GM11168 (cell line): ENCODE measurements at regions not wholly inside any gene's neighbourhood (a gene's known extent, or its start where the extent isn't known, plus 50 kb on each side); places are given as distances from the start of the nearest gene placed in this dataset.
"Not testable (repeated sequence)": the region's sequence is repeated elsewhere in the genome, so short reads cannot be mapped to it uniquely, and the experiment has no call there.

Experiments
- in situ Hi-C: fragments of 300-500 bp; cut with MboI; formaldehyde crosslinking; loops from one replicate; pipeline ENCODE4 v1.12.0; 2022; ENCODE audit warnings: low sequenced_read_pairs; ENCODE audit not compliant: unreplicated experiment

DNA sequence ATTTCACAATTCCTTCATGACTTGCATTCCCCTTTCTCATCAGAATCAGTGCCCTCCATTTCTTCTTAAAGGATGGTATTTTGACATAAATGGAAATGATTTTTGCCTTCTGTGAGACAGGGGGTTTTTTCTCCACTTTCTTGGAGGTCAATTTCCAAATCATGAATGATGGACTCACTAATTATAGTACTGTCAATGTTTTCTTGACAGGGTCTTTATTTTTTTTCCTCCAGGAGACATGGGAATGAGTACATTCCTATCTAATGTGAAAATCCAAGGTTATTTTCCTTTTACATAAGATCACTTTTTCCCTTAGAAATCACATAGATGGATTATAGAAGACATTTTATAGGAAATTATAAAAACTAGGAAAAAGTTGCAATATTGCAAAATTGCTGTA lies 141.7 kb downstream of the SPATA31A6 start:
- in situ Hi-C loops: not testable (repeated sequence)

DNA sequence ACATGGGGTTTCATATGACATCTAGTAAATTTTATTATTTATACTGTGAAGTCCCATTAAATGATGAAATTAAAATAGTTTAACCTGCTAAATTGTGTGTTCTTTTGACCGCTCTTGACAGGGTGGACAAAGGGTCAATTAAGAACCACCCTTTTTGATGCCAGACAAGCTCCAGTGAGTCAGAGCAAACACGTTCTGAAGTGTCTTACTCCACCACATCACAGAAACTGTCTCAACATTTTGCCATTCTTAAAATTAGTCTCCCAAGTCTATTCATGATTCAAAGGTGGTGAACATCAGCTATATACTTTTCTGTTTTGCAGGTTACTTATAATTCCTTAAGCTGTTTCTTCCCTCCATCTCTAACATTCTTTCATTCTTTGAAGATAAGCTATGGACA lies 142.1 kb downstream of the SPATA31A6 start:
- in situ Hi-C loops: not testable (repeated sequence)

- in situ Hi-C loops: not testable (repeated sequence)
Observed at GRCh38 chr9:42326482-42326881, 143.0 kb downstream of the SPATA31A6 start.

DNA sequence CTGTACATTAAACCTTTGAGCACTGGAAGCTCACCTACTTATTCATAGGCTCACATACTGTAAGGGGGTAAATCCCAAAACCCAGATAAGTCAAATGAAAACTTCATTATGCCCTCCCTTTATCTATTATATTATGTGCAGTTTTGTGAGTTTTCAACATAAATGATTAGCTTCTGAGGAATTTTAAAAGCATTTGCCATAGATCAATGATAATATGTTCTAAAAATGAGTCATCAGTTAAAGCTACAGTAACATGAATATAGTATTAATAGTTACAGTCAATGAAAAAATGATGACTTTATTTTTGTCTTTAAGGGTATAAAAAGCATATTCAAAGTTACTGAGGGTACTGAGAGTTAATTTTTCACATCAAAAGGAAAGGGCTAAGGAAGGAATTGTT lies 151.9 kb downstream of the SPATA31A6 start:
- in situ Hi-C loops: not testable (repeated sequence)

- in situ Hi-C loops: not testable (repeated sequence)
Observed at GRCh38 chr9:42335984-42336657, 152.7 kb downstream of the SPATA31A6 start.

DNA sequence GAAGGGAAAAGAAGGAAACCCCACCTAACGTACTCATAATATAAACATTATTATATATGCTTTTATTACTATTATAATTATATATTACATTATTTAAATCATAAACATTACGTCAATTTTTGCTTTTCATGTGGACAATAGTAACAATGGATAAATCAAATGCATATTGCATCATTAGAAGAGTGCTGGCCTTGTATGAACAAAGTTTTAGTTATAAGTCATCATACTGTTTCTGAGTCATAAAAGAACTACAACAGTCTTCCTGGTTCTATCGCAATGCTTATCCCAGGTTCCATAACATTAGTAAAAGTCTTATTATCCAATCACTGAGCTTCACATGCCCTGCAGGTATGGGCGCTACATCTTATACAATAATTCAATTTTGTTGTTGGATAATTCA lies 154.8 kb downstream of the SPATA31A6 start:
- in situ Hi-C loops: not testable (repeated sequence)

DNA sequence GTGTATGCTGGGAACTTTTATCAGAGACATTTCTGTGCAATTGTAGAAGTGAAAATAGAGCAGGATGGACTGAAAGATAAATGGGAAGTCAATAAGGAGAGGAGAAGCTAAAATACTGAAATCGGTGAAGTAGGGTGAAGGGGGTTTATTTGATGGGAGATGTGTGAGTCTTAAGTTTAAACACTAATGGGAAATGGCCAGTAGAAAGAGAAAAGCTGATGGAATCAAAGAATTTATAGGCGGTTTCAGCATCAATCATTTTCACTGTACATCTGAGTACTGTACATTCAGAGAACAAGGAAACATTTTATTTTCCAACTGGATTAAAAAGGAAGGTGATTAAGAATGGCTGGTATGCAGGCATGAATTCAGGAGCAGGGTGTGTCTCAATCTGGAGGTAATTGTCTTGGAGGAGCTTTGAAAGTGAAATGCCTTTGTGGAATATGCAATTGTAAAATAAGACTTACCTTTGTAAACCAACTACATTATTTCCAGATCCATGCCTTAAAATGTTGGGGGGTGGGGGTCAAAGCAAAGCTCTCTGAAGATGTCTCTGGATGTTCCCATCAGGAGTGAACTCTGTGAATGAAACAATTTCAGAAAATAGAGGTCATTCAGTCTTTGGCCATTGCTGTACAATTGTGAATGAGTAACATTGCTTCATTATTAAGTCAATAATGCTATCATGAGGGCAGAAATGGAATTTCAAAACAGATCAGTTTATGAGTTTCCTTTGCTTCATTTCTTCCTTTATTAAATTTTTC lies 156.4 kb downstream of the SPATA31A6 start:
- in situ Hi-C loops: not testable (repeated sequence)

- in situ Hi-C loops: not testable (repeated sequence)
Observed at GRCh38 chr9:42340435-42340723, 156.9 kb downstream of the SPATA31A6 start.

GRCh38 chr9:42341860-42342259 lies 158.4 kb downstream of the SPATA31A6 start:
- in situ Hi-C loops: not testable (repeated sequence)

- in situ Hi-C loops: not testable (repeated sequence)
Observed at GRCh38 chr9:42342297-42342696, 158.8 kb downstream of the SPATA31A6 start.

DNA sequence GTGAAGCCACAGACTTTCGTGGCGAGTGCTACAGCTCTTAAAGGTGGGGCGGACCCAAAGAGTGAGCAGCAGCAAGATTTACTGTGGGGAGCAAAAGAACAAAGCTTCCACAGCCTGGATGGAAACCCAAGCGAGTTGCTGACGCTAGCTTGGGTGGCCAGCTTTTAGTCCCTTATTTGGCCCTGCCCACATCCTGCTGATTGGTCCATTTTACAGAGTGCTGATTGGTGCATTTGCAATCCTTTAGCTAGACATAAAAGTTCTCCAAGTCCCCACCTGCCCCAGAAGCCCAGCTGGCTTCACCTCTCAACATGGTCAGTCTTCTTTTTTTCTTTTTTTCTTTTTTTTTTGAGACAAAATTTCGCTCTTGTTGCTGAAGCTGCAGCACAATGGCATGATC lies 161.0 kb downstream of the SPATA31A6 start:
- in situ Hi-C loops: not testable (repeated sequence)

DNA sequence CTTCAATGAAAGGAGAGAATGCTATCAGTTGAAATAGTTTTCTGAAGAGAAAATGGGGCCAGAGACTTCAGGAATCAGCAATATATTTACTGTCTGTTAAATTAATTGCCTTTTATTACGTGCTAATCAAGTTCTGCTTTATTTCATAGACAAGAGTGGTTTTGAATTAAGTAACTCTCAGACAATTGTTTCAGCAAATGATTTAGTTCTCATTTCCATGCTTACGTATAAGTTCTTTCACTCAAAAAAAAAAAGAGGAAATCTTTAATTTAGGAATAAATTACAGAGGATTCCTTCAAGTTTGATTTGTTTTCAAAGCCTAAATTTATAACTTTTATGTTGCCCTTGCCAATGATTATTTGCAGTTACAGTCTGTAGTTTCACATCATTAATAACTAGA lies 163.5 kb downstream of the SPATA31A6 start:
- in situ Hi-C loops: not testable (repeated sequence)

DNA sequence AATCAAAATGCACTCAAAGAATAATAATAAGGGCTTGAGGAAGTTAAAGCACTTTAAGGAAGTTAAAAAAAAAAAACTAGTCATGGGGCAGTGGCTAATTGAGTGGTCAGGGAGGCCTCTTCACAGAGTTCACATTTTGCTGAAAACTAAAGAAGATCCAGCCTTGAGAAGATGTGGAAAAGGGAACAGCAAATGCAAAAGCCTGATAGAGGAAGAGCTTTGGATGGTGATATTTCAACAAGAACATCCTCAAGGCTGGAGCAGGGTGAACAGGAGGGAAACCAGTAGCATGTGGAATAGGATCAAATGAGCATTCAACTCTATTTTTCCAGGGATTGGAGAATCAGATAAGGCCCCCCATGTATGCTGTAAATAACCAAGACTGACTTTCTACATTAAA lies 165.7 kb downstream of the SPATA31A6 start:
- in situ Hi-C loops: not testable (repeated sequence)

DNA sequence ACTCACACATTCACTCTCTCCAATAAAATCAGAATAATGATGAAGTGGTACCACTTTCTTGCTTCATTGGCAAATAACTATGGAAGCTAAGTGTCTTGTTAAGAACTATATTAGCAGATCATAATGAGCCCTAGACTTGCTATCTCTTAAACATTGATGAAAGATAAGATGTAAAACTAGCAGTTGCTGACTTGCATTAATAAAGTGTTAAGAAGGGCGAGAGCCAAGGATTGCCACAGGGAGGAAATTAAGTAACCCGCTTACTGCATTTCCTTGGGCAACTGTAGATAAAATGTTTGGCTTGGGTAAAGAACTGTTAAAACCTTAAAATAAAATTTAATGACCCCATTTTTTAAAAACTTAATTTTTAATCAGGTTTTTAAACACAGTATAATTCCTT lies 167.0 kb downstream of the SPATA31A6 start:
- in situ Hi-C loops: not testable (repeated sequence)

DNA sequence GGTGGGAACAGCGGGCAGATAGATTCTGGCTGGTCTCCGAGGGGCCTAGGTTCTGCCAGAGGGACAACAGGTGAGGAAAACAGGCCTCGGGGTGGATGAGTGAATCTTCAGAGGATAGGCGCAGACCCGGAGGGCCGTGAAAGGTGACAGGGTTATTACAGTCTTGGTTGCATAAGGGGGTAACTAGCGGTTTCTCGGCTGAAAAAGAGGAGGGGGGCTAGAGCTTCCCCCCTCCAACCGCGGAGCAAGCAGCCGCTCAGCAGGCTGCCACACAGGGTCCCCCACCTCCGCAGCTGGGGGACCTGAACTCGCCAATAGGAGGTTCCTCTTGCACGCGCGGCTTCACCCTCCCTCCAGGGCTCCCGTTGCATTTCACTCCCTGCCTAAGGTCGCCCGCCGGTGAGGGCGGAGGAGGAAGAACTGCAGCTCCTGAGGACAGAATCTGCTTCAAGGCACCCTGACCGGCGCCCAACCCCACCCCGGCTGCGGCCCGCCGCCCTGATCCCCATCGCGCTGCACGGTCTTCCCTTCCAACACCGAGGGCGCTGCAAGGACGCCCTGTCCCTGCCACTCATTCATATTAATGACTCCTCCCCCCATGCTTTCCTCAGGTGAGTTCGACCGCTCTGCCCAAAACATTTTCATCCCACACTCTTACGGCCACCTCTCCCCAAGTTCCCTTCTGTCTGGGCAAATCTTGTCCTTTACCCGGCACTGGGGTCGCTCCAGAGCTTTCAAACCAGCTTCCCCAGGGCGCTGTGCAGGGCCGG lies 174.3 kb downstream of the SPATA31A6 start:
- in situ Hi-C loops: not testable (repeated sequence)

DNA sequence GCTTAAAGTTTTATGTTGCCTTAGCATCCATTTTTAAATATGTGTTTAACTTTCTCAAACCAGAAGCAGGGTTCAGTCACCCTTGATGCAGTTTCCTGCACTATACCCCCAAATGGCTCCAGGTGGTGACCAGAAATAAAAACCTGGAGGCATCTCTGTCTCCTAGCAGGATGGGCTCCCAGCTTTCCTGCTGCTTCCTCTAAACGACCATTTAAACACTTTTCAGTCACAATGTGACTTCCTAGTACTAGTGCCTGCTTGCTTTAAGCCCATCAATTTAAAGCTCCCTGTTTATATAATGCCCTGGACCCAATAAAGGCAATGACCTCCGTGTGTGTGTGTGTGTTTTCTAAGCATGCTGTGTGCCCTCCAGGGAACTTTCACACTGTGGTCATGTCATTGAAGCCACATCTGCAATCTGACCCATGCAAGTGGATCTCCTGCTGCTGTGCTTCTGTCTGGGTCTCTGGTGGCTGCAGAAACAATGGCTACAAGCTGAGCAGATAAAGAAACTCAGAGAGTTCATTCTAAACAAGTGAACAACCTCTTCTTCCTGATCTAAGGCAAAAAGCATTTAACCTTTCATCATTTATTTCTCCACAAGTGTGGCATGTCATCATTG lies 175.3 kb downstream of the SPATA31A6 start:
- in situ Hi-C loops: not testable (repeated sequence)

GRCh38 chr9:42364410-42365243 lies 181.2 kb downstream of the SPATA31A6 start:
- in situ Hi-C loops: not testable (repeated sequence)

- in situ Hi-C loops: not testable (repeated sequence)
Observed at GRCh38 chr9:42365244-42365945, 181.9 kb downstream of the SPATA31A6 start.

DNA sequence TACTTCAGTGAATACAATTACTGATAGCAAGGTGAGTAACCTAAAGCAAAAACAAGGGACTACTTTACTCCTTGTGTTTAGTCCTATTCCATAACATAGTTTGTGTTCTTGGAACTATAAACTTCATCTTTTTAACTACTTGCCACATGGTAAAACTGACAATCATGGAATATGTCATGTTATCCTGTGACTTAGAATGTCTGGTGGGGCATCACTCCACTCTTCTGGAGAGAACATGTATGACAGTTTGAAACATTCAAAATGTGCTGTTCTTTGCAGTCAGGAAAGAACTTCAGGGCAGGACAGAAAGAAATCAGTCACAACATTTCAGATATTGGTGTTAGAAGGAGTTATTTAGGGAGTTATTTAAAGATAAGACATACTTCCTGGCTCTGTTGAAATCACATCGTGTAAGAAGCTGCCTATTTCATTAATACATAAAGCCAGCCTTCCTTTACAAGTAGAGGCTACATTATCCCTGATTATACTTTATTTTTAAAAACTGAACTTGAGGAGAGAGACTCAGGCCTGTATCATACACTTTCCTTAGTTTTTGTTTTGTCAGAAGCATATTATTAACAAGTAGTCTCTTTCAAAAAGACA lies 184.9 kb downstream of the SPATA31A6 start:
- in situ Hi-C loops: not testable (repeated sequence)
